MM.1S (cell line): ENCODE measurements at regions not wholly inside any gene's neighbourhood (a gene's known extent, or its start where the extent isn't known, plus 50 kb on each side); places are given as distances from the start of the nearest gene placed in this dataset.

Experiments used
- DNase-seq: peaks from one replicate; pipeline ENCODE4 v3.0.0-alpha.2; 2015
- H2AFZ ChIP-seq: fragments of 300-600 bp; sonication (generic); 2 replicates; pipeline ENCODE4 v1.6.0; 2016; ENCODE audit warnings: antibody characterized with exemption, low read length
- H3F3A ChIP-seq: fragments of 300-600 bp; sonication (generic); 2 replicates; pipeline ENCODE4 v1.6.1; 2016; ENCODE audit warnings: mild to moderate bottlenecking, antibody characterized with exemption, low read length, moderate library complexity, mixed read lengths; ENCODE audit not compliant: insufficient read depth
- H3K27ac ChIP-seq: fragments of 300-600 bp; sonication (generic); 2 replicates; pipeline ENCODE4 v1.5.1; 2016; ENCODE audit warnings: mild to moderate bottlenecking, low read length
- H3K27me3 ChIP-seq: fragments of 300-600 bp; sonication (generic); replicated peaks from 2 replicates; pipeline ENCODE4 v1.6.0; 2016; ENCODE audit warnings: low read length; ENCODE audit not compliant: insufficient read depth
- H3K36me3 ChIP-seq: fragments of 300-600 bp; sonication (generic); replicated peaks from 2 replicates; pipeline ENCODE4 v1.6.1; 2016; ENCODE audit warnings: mild to moderate bottlenecking, low read length, mixed read lengths; ENCODE audit not compliant: insufficient read depth
- H3K4me1 ChIP-seq: fragments of 300-600 bp; sonication (generic); 2 replicates; pipeline ENCODE4 v1.6.1; 2016; ENCODE audit warnings: low read length, mixed read lengths
- H3K4me2 ChIP-seq: fragments of 300-600 bp; sonication (generic); 2 replicates; pipeline ENCODE4 v1.6.0; 2016; ENCODE audit warnings: low read depth, low read length
- H3K4me3 ChIP-seq: fragments of 300-600 bp; sonication (generic); 2 replicates; pipeline ENCODE4 v1.5.1; 2016; ENCODE audit warnings: low read length, mixed read lengths
- H3K79me2 ChIP-seq: fragments of 300-600 bp; sonication (generic); 2 replicates; pipeline ENCODE4 v1.6.1; 2016; ENCODE audit warnings: mixed run types, low read length, mixed read lengths
- H3K9ac ChIP-seq: fragments of 300-600 bp; sonication (generic); 2 replicates; pipeline ENCODE4 v1.6.1; 2016; ENCODE audit warnings: low read length, mixed read lengths
- H3K9me2 ChIP-seq: fragments of 300-600 bp; sonication (generic); replicated peaks from 2 replicates; pipeline ENCODE4 v1.6.1; 2016; ENCODE audit warnings: mild to moderate bottlenecking, low read length, mixed read lengths; ENCODE audit not compliant: insufficient read depth
- H3K9me3 ChIP-seq: fragments of 300-600 bp; sonication (generic); replicated peaks from 2 replicates; pipeline ENCODE4 v1.6.1; 2016; ENCODE audit warnings: mild to moderate bottlenecking, low read length, mixed read lengths; ENCODE audit not compliant: insufficient read depth
- H4K20me1 ChIP-seq: fragments of 300-600 bp; sonication (generic); 2 replicates; pipeline ENCODE4 v1.6.1; 2016; ENCODE audit warnings: mild to moderate bottlenecking, low read length, moderate library complexity, mixed read lengths; ENCODE audit not compliant: insufficient read depth
- EZH2 ChIP-seq: fragments of 300-600 bp; sonication (generic); optimal IDR thresholded peaks from 2 replicates; pipeline ENCODE3; 2017; ENCODE audit warnings: low read depth, mild to moderate bottlenecking, antibody characterized with exemption, low read length, mixed read lengths
- EZH2phosphoT487 ChIP-seq: fragments of 300-600 bp; sonication (generic); IDR thresholded peaks from 2 replicates; pipeline ENCODE4 v1.6.1; 2018; ENCODE audit warnings: antibody characterized with exemption, low read length
- TF ChIP-seq, protein P1 (sequence below): fragments of 300-600 bp; sonication (generic); IDR thresholded peaks from 2 replicates; pipeline ENCODE4 v1.5.1; 2016; ENCODE audit warnings: antibody characterized with exemption, low read length, mixed read lengths

DNA sequence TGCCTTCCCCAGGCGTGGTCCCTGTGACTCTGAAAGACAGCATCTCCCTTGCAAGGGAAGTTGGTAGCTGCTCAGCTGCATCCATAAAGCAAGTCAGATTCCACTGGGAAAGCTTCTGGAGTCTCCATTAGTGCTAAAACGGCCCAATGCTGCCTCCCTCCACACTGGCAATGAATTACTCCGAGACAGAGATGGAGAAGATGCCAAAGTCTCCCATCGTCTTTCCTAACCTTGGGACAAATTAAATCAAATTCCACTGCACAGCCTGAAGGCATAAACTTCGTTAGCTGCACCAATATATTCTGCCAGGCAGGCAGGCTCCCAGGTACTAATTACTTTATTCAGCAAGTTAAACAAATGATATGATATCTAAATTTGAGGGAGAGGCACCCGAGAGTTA, 106.3 kb upstream of the GJB5 start:
- TF ChIP-seq, protein P1, sequence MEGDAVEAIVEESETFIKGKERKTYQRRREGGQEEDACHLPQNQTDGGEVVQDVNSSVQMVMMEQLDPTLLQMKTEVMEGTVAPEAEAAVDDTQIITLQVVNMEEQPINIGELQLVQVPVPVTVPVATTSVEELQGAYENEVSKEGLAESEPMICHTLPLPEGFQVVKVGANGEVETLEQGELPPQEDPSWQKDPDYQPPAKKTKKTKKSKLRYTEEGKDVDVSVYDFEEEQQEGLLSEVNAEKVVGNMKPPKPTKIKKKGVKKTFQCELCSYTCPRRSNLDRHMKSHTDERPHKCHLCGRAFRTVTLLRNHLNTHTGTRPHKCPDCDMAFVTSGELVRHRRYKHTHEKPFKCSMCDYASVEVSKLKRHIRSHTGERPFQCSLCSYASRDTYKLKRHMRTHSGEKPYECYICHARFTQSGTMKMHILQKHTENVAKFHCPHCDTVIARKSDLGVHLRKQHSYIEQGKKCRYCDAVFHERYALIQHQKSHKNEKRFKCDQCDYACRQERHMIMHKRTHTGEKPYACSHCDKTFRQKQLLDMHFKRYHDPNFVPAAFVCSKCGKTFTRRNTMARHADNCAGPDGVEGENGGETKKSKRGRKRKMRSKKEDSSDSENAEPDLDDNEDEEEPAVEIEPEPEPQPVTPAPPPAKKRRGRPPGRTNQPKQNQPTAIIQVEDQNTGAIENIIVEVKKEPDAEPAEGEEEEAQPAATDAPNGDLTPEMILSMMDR: no peak
- TF ChIP-seq EZH2phosphoT487 (no peak), EZH2 (no peak)
- Histone ChIP-seq H3K9me3 (no peaks in the 10 kb centered on the region), H3K4me3 (no peak overlapping the region), H3K4me1 (no peaks in the 10 kb centered on the region), H4K20me1 (no peaks in the 10 kb centered on the region), H3K9ac (no peak overlapping the region), H3K27me3 (peaks cover 39% of the 10 kb centered on the region), H3K27ac (no peak overlapping the region), H3F3A (no peaks in the 10 kb centered on the region), H3K9me2 (no peaks in the 10 kb centered on the region), H3K36me3 (no peaks in the 10 kb centered on the region), H2AFZ (no peak overlapping the region), H3K4me2 (no peak overlapping the region), H3K79me2 (no peaks in the 10 kb centered on the region)
- DNase-seq: no peak

DNA sequence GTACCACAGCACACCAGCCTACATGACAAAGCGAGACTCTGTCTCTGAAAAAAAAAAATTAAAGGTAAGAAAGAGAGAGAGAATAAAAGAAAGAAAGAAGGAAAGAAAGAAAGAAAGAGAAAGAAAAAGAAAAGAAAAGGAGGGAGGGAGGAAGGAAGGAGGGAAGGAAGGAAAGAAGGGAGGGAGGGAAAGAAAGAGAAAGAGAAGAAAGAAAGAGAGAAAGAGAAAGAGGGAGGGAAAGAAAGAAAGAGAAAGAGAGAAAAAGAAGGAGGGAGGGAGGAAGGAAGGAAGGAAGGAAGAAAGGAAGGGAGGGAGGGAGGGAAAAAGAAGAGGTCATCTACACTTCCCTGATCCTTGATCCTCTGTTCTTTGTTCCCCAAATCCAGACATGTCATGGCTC, 104.8 kb upstream of the GJB5 start:
- Histone ChIP-seq H2AFZ (no peak overlapping the region), H3K36me3 (no peaks in the 10 kb centered on the region), H3K79me2 (no peaks in the 10 kb centered on the region), H3K9ac (no peak overlapping the region), H3K27ac (no peak overlapping the region), H3K4me3 (no peak overlapping the region), H3F3A (no peaks in the 10 kb centered on the region), H3K4me2 (no peak overlapping the region), H3K9me2 (no peaks in the 10 kb centered on the region), H3K27me3 (peaks cover 50% of the 10 kb centered on the region), H3K9me3 (no peaks in the 10 kb centered on the region), H3K4me1 (no peaks in the 10 kb centered on the region), H4K20me1 (no peaks in the 10 kb centered on the region)
- no peak for DNase-seq
- TF ChIP-seq EZH2phosphoT487 (no peak), EZH2 (no peak)
- TF ChIP-seq, protein P1: no peak

- no peak overlapping the region for H3K4me2 ChIP-seq
- TF ChIP-seq EZH2phosphoT487: no peak
- TF ChIP-seq, protein P1: no peak
- TF ChIP-seq EZH2: no peak
- H2AFZ ChIP-seq: no peak overlapping the region
- no peaks in the 10 kb centered on the region for H3K9me3 ChIP-seq
- H3K27me3 ChIP-seq: peaks cover 50% of the 10 kb centered on the region
- DNase-seq: no peak
- H3K27ac ChIP-seq: no peak overlapping the region
- H3K9ac ChIP-seq: no peak overlapping the region
- H3K79me2 ChIP-seq: no peaks in the 10 kb centered on the region
- no peaks in the 10 kb centered on the region for H4K20me1 ChIP-seq
- no peaks in the 10 kb centered on the region for H3K36me3 ChIP-seq
- no peaks in the 10 kb centered on the region for H3F3A ChIP-seq
- no peaks in the 10 kb centered on the region for H3K4me1 ChIP-seq
- H3K4me3 ChIP-seq: no peak overlapping the region
- no peaks in the 10 kb centered on the region for H3K9me2 ChIP-seq
Observed at GRCh38 chr1:34650800-34651199, 104.0 kb upstream of the GJB5 start.
